Transverse colon (tissue), 4 donors: ENCODE measurements at regions not wholly inside any gene's neighbourhood (a gene's known extent, or its start where the extent isn't known, plus 50 kb on each side); places are given as distances from the start of the nearest gene placed in this dataset.

Source experiments
- CTCF ChIP-seq, 5 experiments: fragments of 200-600 bp in 3 of 5; fragments of 450-650 bp in 2 of 5; sonication (generic) in 3 of 5; IDR thresholded peaks; 1 replicate in 2 of 5; 2 replicates in 3 of 5; pipeline ENCODE4 v1.5.1; 2016 to 2017; ENCODE audit warnings: antibody characterized with exemption in 5 of 5, inconsistent platforms in 3 of 5, mild to moderate bottlenecking in 2 of 5, moderate library complexity in 1 of 5
- POLR2AphosphoS5 ChIP-seq, 3 donors: sonication (generic); formaldehyde crosslinking; IDR thresholded peaks; one replicate each; pipeline ENCODE4 v1.6.1; 2016; ENCODE audit warnings: antibody characterized with exemption in 3 of 3

- no peak for TF ChIP-seq CTCF (IDR thresholded peaks at IDR 0.05)
- no peak for TF ChIP-seq POLR2AphosphoS5 (IDR thresholded peaks at IDR 0.05)
These were observed 60.7 kb upstream of the BTN3A2 start for GRCh38 chr6:26304213-26304796.
